DMS153 (cell line): ENCODE measurements at regions not wholly inside any gene's neighbourhood (a gene's known extent, or its start where the extent isn't known, plus 50 kb on each side); places are given as distances from the start of the nearest gene placed in this dataset.
A peak's percentile ranks its signal among the peaks of the same experiment; 100 is the strongest.

Experiments
- DNase-seq: peaks from one replicate; lab custom pipeline; 2025; lab: John Stamatoyannopoulos, UW

DNA sequence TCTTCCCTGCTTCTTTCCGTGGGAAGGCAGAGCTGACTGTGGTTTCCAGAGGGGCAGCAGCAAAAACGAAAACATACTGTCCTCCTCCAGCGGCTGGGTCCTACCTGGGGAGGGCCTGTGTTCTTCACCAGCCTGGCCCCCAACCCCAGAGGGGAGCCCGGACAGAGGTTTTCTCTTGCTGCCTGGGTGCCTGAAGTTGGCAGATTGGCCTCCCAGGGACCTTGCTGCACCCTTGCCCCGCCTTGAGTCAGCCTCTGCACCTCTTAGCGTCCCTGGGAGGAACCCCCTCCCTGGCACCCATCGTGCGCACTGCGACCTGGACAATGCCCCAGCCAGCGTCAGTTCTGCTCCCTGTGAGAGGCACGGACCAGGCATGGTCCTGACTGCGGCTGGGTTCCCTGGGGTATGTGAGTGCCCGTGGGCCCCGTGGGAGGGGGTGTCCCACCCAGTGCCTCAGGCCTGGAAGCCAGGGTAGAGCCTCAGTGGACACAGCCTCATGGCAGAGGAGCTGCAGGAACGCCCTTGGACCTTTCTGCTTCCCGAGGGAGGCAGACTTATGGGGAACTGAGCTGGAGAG lies 56.8 kb upstream of the PRR23E start:
- DNase-seq: no peak

DNA sequence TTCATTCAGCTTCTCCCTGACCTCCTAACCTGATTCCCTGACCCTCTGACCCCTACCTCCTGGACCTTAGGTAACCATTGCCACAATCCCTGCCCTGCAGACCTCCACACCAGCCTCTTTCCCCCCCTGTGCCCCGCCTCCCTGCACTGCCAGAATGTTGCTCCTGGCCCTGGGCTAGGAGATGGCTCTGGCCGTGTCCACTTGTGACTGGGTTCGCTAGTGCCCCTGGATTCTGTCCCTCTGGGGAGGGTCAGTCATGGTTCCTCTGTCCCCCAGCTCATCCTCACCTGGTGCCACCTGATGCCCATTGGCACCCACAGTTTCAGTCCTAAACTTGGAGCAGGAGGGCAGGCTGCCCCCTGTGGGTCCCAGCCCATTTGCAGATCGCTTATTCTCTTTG lies 56.2 kb upstream of the PRR23E start:
- no peak for DNase-seq

DNA sequence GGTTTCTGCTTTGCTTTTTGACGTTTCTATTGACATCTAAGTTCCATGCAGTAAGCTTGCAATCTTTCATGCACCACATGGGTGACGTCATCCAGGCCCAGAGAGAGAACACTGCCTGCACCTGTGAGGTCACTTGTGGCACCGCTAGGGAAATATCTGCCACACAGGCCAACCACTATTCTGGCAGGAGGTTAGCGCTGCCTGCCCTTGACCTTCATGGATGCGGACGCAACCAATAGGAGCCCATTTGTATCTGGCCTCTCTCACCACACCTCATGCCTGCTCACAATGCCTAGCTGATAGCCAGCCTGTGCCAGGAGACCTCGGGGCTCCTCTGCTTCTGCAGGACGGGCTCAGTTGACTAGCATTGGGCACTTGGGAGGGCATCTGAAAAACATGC lies 55.8 kb upstream of the PRR23E start:
- DNase-seq: peak; percentile 28

DNA sequence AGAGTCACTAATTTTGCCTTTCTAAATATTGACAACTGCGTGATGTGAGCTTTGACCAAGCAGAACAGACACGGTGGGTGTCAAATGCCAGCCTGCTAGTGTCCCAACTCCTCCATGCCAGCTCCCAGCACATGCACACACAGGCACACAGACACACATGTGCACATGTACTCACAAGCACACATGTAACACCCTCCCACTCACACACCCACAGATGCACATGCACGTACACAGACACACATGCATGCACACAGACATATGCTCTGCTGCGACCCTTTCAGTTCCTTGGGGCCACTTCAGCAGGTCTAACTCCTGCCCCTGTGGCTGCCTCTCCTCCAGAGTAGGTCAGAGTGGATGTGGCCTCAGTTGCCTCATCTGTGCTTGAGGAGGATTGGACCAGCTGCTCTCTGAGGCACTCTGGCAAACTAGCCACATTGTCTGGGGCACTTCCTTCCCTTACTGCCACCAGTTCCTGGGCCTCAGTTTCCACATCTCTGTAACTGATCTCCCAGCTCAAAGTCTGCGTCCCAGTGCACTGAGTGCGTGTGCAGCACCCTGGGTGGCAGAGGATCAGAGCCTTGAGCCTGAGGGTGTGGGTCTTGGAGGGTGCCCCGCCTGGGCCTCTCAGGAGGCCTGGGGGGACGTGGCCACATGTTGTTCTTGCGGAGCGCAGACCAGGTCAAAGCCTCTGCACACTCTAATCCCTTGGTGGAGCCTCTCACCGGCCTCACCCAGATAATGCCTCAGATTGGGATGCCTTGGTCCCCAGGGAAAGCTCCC lies 55.0 kb upstream of the PRR23E start:
- DNase-seq: no peak

DNA sequence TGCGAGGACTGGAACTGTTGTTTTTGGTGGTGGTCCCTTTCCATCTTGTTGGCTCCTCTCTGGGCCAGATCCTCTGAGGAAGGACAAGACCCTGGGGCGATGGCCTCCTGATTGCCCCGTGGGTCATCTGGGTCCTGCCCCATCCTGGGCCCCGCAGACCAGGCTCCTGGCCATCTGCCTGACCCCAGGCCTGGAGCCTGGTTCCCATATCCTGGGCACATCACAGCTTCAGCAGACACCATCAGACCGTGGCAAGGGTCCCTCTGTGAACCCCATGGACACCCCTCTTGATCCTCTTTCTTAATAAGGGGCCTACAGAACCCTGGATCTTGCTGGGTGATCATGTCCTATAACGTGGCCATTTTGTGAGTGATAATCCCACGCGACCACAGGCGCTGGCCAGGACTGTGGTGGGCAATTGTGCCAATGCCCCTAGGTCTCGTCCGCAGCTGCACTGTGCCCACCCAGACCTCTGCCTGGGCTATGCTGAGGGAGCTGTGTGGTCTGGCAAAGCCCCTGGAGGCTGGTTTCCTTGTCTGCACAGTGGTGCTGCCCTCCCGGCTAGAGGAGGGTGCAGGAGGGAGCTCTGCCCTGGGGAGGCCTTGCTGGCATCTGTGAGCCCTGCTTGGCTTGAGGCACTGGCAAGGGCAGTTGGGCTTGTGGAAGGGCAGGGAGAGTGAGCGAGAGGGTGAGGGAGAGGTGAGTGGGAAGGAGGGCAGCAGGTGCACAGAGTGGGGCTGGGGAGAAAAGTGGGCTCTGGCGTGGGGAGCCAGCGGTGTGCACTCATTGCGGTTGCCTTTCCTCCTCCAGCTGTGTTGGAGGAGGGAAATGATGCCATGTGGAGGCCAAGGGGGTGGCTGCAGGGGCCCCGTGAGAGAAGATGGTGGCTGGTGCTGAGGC lies 53.1 kb upstream of the PRR23E start:
- no peak for DNase-seq

GRCh38 chr3:127140501-127141460 lies 52.1 kb upstream of the PRR23E start:
- no peak for DNase-seq

DNA sequence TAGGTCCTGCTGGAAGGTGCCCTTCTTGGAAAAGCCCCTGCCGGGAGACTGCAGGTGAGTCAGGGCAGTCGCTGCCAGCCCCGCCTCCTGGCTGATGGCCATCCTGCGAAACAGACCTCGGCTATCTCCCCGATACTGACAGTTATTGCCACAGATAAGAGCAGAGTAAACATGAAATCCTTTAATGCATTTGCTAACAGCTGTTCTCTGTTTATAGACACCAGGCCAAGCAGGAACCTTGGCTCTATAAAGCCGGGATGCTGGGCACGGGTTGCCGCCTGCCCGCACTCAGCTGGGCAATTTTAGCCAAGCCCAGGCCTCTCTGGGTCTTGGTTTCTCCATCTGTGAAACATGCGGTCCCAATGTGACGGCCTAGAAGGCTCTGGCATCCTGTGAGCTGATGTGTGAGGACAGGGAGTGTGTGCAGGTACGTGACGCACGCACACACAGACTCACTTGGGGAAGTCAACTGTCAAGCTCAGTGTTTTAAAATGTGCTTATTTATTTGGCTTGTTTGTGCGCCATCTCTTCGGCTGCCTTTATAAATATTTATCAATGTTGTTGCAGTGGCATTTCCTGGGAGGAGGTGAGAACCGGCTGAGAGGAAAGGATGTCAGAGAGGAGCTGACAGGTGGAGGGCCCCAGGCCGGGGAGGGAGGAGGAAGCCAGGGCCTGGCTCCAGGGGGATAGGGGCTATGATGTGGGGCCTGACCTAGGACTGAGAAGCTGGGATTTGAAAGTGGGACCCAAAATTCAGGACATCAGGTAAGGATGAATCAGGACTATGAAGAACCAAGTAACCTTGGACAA lies 50.8 kb upstream of the PRR23E start:
- peak; percentile 98 for DNase-seq
